DOHH2 (cell line): ENCODE measurements at regions not wholly inside any gene's neighbourhood (a gene's known extent, or its start where the extent isn't known, plus 50 kb on each side); places are given as distances from the start of the nearest gene placed in this dataset.

Source experiments
- H3F3A ChIP-seq: fragments of 200-600 bp; sonication (generic), shearing (Covaris generic); 2 replicates; pipeline ENCODE4 v1.6.0; 2016; ENCODE audit warnings: antibody characterized with exemption, mild to moderate bottlenecking; ENCODE audit not compliant: control insufficient read depth, insufficient read depth
- H3K27ac ChIP-seq: fragments of 200-600 bp; sonication (generic); 2 replicates; pipeline ENCODE4 v1.5.1; 2014; ENCODE audit warnings: low read depth, mild to moderate bottlenecking, low read length, moderate library complexity
- H3K27me3 ChIP-seq: fragments of 200-600 bp; sonication (generic); 2 replicates; pipeline ENCODE4 v1.6.1; 2014; ENCODE audit warnings: mild to moderate bottlenecking, low read length, mixed read lengths; ENCODE audit not compliant: control insufficient read depth
- H3K36me3 ChIP-seq: fragments of 200-600 bp; sonication (generic); 2 replicates; pipeline ENCODE4 v1.6.1; 2014; ENCODE audit warnings: mild to moderate bottlenecking, low read length, moderate library complexity, mixed read lengths; ENCODE audit not compliant: control insufficient read depth
- H3K4me1 ChIP-seq: fragments of 200-600 bp; sonication (generic); 2 replicates; pipeline ENCODE4 v1.6.1; 2014; ENCODE audit warnings: mild to moderate bottlenecking, low read length, mixed read lengths; ENCODE audit not compliant: control insufficient read depth
- H3K4me2 ChIP-seq: fragments of 200-600 bp; sonication (generic); 2 replicates; pipeline ENCODE4 v1.6.0; 2014; ENCODE audit warnings: mild to moderate bottlenecking, low read length, moderate library complexity
- H3K4me3 ChIP-seq: fragments of 200-600 bp; sonication (generic); 2 replicates; pipeline ENCODE4 v1.5.1; 2014; ENCODE audit warnings: mild to moderate bottlenecking, low read length, mixed read lengths
- H3K79me2 ChIP-seq: fragments of 200-600 bp; sonication (generic); 2 replicates; pipeline ENCODE4 v1.6.1; 2014; ENCODE audit warnings: mild to moderate bottlenecking, low read length, mixed read lengths; ENCODE audit not compliant: control insufficient read depth
- H3K9me2 ChIP-seq: fragments of 200-600 bp; sonication (generic); replicated peaks from 2 replicates; pipeline ENCODE4 v1.6.1; 2014; ENCODE audit warnings: mild to moderate bottlenecking, low read length, mixed read lengths; ENCODE audit not compliant: control insufficient read depth
- H3K9me3 ChIP-seq: fragments of 200-600 bp; sonication (generic); 2 replicates; pipeline ENCODE4 v1.6.1; 2014; ENCODE audit warnings: antibody characterized with exemption, low read length, mixed read lengths; ENCODE audit not compliant: control insufficient read depth, insufficient read depth
- H4K20me1 ChIP-seq: fragments of 200-600 bp; sonication (generic); 2 replicates; pipeline ENCODE4 v1.6.0; 2014; ENCODE audit warnings: low read depth, mild to moderate bottlenecking, antibody characterized with exemption, low read length, moderate library complexity; ENCODE audit not compliant: control insufficient read depth, insufficient read depth
- EZH2phosphoT487 ChIP-seq: fragments of 200-600 bp; sonication (generic); IDR thresholded peaks from 2 replicates; pipeline ENCODE4 v1.6.1; 2017; ENCODE audit warnings: borderline replicate concordance, mild to moderate bottlenecking, antibody characterized with exemption, low read length, moderate library complexity, mixed read lengths
- TF ChIP-seq, protein P1 (sequence below): fragments of 200-600 bp; sonication (generic); IDR thresholded peaks from one replicate; pipeline ENCODE4 v1.5.1; 2014; ENCODE audit warnings: antibody characterized with exemption, mild to moderate bottlenecking, low read depth, low read length; ENCODE audit not compliant: poor library complexity, severe bottlenecking

DNA sequence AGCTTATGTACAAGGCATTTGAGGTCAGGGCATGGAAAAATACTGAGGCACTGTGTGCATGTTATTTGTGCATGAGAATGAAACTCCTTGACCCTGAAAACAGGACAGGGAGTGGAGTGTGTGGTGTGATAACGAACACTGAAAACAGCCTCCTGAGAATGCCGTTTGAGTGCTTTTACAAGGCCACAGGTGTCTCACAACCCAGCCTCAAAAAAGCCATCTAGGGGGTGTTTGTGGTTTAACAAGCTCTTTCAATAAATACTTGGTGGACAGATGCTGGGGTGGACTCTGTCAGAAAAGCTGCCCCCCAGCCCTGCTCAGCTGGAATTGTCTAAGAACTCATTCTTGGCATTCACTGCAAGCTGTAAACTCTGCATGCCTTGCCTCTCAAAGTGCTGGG lies 94.0 kb upstream of the SLC25A48 start:
- Histone ChIP-seq H3K9me2 (no peaks in the 10 kb centered on the region), H3K9me3 (no peaks in the 10 kb centered on the region), H3F3A (no peaks in the 10 kb centered on the region), H3K4me1 (no peaks in the 10 kb centered on the region), H3K79me2 (no peaks in the 10 kb centered on the region), H3K36me3 (no peaks in the 10 kb centered on the region), H4K20me1 (no peaks in the 10 kb centered on the region), H3K27ac (no peak overlapping the region), H3K4me3 (no peak overlapping the region), H3K4me2 (no peak overlapping the region), H3K27me3 (no peaks in the 10 kb centered on the region)
- TF ChIP-seq EZH2phosphoT487: no peak
- TF ChIP-seq, protein P1, sequence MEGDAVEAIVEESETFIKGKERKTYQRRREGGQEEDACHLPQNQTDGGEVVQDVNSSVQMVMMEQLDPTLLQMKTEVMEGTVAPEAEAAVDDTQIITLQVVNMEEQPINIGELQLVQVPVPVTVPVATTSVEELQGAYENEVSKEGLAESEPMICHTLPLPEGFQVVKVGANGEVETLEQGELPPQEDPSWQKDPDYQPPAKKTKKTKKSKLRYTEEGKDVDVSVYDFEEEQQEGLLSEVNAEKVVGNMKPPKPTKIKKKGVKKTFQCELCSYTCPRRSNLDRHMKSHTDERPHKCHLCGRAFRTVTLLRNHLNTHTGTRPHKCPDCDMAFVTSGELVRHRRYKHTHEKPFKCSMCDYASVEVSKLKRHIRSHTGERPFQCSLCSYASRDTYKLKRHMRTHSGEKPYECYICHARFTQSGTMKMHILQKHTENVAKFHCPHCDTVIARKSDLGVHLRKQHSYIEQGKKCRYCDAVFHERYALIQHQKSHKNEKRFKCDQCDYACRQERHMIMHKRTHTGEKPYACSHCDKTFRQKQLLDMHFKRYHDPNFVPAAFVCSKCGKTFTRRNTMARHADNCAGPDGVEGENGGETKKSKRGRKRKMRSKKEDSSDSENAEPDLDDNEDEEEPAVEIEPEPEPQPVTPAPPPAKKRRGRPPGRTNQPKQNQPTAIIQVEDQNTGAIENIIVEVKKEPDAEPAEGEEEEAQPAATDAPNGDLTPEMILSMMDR: no peak

DNA sequence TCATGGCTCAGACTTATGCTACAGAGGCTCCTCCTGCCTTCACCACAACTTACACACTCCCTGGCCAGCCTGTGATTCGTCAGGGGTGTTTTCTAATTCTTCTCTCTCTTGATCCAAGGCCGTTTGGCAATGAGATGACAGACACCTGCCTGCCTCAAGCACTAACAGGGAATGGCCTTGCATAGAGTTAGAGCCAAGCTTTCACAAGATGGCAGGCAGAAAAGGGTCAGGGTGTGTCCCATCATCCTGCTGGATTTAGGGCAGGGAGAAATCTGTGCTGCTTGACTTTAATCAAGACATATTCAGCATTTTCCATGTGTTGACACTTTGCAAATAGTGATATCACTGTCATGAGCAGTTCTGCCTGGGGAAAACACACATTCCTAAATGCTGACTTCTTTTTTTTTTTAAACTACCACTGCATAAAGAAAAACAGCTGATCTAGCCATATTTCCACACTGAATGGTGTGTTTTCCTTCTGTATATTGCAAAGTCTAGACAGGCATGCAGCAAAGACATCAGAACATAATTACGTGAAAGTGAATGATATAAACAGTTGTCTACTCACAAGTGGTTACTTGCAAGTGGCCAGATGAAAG lies 95.0 kb upstream of the SLC25A48 start:
- Histone ChIP-seq H3K4me2 (no peak overlapping the region), H3K27ac (no peak overlapping the region), H3K36me3 (no peaks in the 10 kb centered on the region), H3K9me2 (no peaks in the 10 kb centered on the region), H3K4me1 (no peaks in the 10 kb centered on the region), H3K79me2 (no peaks in the 10 kb centered on the region), H3K4me3 (no peak overlapping the region), H3F3A (no peaks in the 10 kb centered on the region), H3K27me3 (no peaks in the 10 kb centered on the region), H3K9me3 (no peaks in the 10 kb centered on the region), H4K20me1 (no peaks in the 10 kb centered on the region)
- TF ChIP-seq EZH2phosphoT487: no peak
- TF ChIP-seq, protein P1: no peak

DNA sequence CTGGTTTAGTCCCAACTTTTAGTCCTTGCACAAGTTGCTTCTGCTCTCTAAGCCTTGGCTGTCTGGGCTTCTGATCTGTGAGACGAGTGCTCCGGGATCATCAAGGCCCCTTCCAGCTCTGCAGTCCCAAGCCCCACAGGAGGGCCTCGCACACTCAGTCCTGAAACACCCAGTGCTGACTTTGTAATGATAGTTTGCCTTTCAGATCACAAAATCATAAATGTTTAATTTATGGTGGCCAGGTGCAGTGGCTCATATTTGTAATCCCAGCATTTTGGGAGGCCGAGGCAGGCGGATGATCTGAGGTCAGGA lies 95.9 kb upstream of the SLC25A48 start:
- no peak for TF ChIP-seq EZH2phosphoT487
- TF ChIP-seq, protein P1: no peak
- H3K27me3 ChIP-seq: no peaks in the 10 kb centered on the region
- no peak overlapping the region for H3K27ac ChIP-seq
- H3K36me3 ChIP-seq: no peaks in the 10 kb centered on the region
- no peaks in the 10 kb centered on the region for H3F3A ChIP-seq
- no peaks in the 10 kb centered on the region for H3K9me3 ChIP-seq
- H3K4me2 ChIP-seq: no peak overlapping the region
- no peaks in the 10 kb centered on the region for H3K9me2 ChIP-seq
- H4K20me1 ChIP-seq: no peaks in the 10 kb centered on the region
- H3K4me3 ChIP-seq: no peak overlapping the region
- no peaks in the 10 kb centered on the region for H3K4me1 ChIP-seq
- no peaks in the 10 kb centered on the region for H3K79me2 ChIP-seq
